ENCODE measurements at regions not wholly inside any gene's neighbourhood (a gene's known extent, or its start where the extent isn't known, plus 50 kb on each side); places are given as distances from the start of the nearest gene placed in this dataset.

DNA sequence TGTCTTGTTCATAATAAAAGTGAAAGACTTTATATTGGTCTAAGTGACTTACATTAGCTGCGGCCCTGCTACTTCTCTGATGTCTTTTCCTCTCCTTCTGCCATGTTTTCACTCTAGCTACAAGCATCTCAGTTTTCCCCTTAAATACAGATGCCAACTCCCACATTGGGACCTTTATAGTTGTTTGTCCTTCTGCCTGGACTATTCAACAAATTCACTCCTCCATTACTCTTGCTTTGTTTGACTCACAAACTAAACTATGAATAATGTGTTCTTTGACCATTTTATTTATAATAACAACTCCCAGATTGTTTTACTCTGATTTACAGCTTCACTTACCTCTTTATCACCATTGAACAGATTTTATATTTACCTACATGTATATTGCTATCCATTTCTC, 1369.9 kb downstream of the SI start:
- TF ChIP-seq, protein P1, sequence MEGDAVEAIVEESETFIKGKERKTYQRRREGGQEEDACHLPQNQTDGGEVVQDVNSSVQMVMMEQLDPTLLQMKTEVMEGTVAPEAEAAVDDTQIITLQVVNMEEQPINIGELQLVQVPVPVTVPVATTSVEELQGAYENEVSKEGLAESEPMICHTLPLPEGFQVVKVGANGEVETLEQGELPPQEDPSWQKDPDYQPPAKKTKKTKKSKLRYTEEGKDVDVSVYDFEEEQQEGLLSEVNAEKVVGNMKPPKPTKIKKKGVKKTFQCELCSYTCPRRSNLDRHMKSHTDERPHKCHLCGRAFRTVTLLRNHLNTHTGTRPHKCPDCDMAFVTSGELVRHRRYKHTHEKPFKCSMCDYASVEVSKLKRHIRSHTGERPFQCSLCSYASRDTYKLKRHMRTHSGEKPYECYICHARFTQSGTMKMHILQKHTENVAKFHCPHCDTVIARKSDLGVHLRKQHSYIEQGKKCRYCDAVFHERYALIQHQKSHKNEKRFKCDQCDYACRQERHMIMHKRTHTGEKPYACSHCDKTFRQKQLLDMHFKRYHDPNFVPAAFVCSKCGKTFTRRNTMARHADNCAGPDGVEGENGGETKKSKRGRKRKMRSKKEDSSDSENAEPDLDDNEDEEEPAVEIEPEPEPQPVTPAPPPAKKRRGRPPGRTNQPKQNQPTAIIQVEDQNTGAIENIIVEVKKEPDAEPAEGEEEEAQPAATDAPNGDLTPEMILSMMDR (IDR thresholded peaks at IDR 0.05) = no peak
- no peak for TF ChIP-seq POLR2A (IDR thresholded peaks at IDR 0.05)
